Activated naive CD8-positive, alpha-beta T cell treated with anti-CD3 and anti-CD28 coated beads, Interleukin-2, amount 50 U/mL, for 24 hours (primary cell): ENCODE measurements at regions not wholly inside any gene's neighbourhood (a gene's known extent, or its start where the extent isn't known, plus 50 kb on each side); places are given as distances from the start of the nearest gene placed in this dataset.

Source experiments
- ATAC-seq: fragments of 150-1000 bp; cut with Tn5 transposase; one replicate; pipeline ENCODE4 v1.10.0; 2021
- DNase-seq: peaks from one replicate; pipeline ENCODE4 v3.0.0; 2021
- H3K27ac Mint-ChIP-seq: one replicate; pipeline ENCODE4 v1.8.0; 2021; ENCODE audit warnings: mild to moderate bottlenecking, mixed read lengths
- H3K27me3 Mint-ChIP-seq: one replicate; pipeline ENCODE4 v1.8.0; 2021; ENCODE audit warnings: mixed read lengths
- H3K36me3 Mint-ChIP-seq: one replicate; pipeline ENCODE4 v1.8.0; 2021; ENCODE audit warnings: low read depth, mixed read lengths
- H3K4me1 Mint-ChIP-seq: one replicate; pipeline ENCODE4 v1.8.0; 2021; ENCODE audit warnings: mixed read lengths
- H3K4me3 Mint-ChIP-seq: one replicate; pipeline ENCODE4 v1.8.0; 2021; ENCODE audit warnings: mild to moderate bottlenecking, moderate library complexity, mixed read lengths
- H3K9me3 Mint-ChIP-seq: one replicate; pipeline ENCODE4 v1.8.0; 2021; ENCODE audit warnings: mixed read lengths

DNA sequence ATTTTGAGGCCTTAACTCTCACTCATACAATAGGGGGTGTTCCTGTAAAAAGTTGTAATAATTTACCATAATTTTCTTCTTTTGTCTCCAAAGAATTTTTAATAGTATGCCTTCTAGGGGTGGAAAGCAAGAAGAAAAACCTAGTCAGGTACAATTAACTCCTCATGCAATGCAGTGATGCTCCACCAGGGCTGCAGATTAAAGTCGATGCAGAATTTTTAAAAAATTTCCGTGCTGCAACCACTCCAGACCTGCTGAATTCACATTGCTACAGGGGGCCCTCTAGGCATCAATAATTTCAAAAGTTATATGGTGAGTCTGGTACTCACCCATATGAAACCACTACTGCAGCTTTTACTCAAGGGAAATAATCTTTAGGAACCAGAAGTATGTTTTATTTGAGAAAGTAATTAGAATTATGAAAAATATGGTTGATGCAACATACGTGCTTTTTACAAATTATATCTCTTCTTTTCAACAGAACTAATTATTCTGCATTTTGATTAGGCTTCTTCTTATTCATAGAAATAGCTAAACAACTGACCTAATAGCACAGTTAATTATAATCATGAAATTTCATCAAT, 353.2 kb downstream of the BCAT1 start:
- H3K9me3 Mint-ChIP-seq: peaks cover 4% of the 10 kb centered on the region
- peaks cover 12% of the 10 kb centered on the region for H3K4me1 Mint-ChIP-seq
- no peak overlapping the region for H3K27ac Mint-ChIP-seq
- no peak for ATAC-seq
- H3K36me3 Mint-ChIP-seq: no peaks in the 10 kb centered on the region
- DNase-seq: no peak
- no peak overlapping the region for H3K4me3 Mint-ChIP-seq
- peaks cover 8% of the 10 kb centered on the region for H3K27me3 Mint-ChIP-seq

DNA sequence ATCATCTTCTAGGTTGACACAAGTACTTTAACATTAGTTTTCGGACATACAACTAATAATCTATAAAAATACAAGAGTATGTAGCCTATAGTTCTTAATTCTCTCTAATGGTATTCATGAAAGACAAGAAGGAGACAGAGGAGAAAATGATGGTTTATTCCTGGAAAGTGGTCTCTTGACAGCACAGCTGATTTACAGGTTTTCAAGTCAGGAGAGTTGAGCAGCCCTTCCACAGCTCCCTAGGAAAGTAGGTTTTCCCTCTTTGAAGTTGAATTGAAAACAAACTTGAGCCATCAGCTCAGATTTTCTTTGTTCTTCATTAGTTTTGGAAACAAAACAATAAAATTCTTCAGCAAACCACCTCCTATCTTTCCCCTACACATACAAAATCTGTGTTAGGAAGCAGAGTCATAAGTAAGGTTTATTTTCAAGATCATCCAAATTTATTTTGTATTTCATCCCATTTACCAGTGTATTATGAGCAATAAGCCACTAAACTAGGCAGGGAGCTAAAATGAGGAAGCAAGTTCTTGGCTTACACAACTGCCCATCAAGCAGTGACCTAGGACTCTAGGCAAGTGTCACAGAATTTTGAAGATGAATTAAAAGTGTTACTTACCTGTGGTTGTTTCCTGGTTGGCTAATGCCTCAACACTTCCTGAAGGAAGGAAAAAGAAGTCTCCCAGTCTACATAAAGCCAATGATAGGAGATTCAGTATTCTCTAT, 357.0 kb downstream of the BCAT1 start:
- ATAC-seq: no peak
- no peak for DNase-seq
- Mint-ChIP-seq H3K36me3 (no peaks in the 10 kb centered on the region), H3K4me3 (no peak overlapping the region), H3K27ac (no peak overlapping the region), H3K27me3 (peaks cover 8% of the 10 kb centered on the region), H3K9me3 (peaks cover 4% of the 10 kb centered on the region), H3K4me1 (no peaks in the 10 kb centered on the region)

DNA sequence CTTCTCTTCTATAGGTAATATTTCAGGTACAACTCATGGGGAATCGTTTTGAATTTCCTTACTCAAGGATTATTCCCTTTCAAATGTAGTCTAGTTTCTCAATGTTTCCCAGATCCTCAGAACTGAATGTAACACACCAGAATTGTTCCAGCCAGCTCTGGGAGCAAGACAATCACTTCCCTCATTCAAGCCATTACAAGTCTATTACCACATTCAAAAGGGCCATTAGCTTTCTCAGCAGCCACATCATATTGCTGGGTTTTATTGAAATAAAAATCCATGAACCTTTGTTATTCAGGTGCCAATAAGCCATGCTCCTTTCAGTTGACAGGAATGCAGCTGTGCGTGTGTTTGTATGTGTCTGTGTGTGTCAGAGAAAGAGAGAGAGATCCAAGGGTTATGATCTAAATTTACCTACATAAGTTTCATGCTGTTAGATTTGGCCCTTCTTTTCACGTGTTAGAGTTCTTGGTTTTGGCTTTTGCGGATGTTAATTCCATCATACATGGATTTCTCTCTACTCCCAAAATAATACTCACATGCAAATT, 357.7 kb downstream of the BCAT1 start:
- no peak overlapping the region for H3K27ac Mint-ChIP-seq

DNA sequence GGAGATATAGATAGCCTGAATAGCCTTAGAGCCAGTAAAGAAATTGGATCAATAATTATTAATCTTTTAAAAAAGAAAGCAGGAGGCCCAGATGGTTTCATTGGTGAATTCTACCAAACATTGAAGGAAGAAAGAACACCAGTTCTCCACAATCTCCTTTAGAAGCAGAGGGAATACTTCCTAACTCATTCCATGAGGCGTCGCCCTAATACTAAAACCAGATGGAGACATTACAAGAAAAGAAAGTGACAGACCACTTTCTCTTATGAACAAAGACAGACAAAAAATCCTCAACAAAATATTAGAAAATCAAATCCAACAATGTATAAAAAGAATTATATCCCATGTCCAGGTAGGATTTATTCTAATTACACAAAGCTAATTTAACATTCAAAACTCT, 362.6 kb downstream of the BCAT1 start:
- ATAC-seq: no peak
- no peaks in the 10 kb centered on the region for H3K4me1 Mint-ChIP-seq
- H3K36me3 Mint-ChIP-seq: no peaks in the 10 kb centered on the region
- H3K9me3 Mint-ChIP-seq: peaks cover 7% of the 10 kb centered on the region
- no peak overlapping the region for H3K4me3 Mint-ChIP-seq
- no peak overlapping the region for H3K27ac Mint-ChIP-seq
- H3K27me3 Mint-ChIP-seq: no peaks in the 10 kb centered on the region
- no peak for DNase-seq

More for the DNA sequence above, 357.7 kb downstream of the BCAT1 start:
- DNase-seq (no peak), ATAC-seq (no peak)
- H3K9me3 Mint-ChIP-seq: peaks cover 4% of the 10 kb centered on the region
- no peaks in the 10 kb centered on the region for H3K36me3 Mint-ChIP-seq
- H3K27me3 Mint-ChIP-seq: peaks cover 8% of the 10 kb centered on the region
- no peak overlapping the region for H3K4me3 Mint-ChIP-seq
- H3K4me1 Mint-ChIP-seq: no peaks in the 10 kb centered on the region

DNA sequence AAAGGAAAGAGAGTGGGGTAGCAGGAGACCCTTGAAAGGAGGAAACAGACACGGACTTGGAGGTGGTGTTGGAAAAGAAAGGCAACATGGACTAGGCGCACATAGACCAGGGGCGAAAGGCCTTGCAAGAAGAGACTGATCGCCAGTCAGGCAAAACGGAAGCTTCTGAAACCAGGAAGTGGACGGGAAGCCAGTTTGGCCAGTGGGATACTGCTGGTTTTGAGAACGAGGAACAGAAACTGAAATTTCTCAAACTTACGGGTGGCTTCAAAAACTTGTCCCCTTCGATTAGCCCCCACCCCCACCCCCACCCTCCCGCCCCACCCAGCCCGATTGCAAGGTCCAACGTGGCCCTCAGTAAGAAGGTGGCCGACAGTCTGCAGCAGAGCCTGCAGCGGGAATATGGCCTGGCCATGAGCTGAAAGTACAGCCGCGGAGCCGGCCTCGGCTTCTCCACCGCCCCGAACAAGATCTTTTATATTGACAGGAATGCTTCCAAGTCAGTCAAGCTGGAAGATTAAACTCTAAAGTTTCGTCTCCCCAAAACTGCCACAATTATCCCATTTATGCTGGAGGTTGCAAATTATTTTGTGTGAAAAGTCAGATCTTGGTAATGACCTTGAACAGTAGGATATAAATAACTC, 364.7 kb downstream of the BCAT1 start:
- no peak for ATAC-seq
- Mint-ChIP-seq H3K4me3 (no peak overlapping the region), H3K36me3 (no peaks in the 10 kb centered on the region), H3K4me1 (no peaks in the 10 kb centered on the region), H3K9me3 (peaks cover 18% of the 10 kb centered on the region), H3K27ac (no peak overlapping the region), H3K27me3 (peaks cover 2% of the 10 kb centered on the region)
- no peak for DNase-seq

DNA sequence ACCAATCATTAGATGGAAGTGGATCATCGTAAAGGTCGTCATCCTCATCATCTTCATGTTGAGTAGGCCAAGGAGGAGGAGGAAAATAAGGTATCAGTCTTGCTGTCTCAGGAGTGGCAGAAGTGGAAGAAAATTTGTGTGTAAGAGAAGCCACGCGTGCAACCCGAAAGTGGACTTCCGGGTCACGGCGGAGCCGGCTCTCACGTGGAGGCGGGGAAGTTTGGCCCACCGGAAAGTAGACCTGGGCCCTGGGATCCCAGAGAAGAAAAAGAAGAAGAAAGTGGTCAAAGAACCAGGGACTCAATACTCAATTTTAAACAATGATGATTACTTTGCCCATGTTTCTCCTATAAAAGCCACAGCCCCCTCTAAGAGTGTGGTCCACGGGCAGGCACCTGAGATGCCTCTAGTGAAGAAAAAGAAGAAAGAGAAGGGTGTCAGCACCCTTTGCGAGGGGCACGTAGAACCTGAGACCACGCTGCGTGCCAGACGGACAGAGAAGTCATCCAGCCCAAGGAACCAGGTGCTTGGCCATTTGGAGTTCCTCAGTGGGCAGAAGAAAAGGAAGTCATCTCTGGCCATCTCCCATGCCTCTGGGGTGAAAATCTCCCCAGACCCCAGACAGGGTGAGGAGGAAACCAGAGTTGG, 365.8 kb downstream of the BCAT1 start:
- Mint-ChIP-seq H3K4me1 (no peaks in the 10 kb centered on the region), H3K36me3 (no peaks in the 10 kb centered on the region), H3K4me3 (no peak overlapping the region), H3K27ac (no peak overlapping the region), H3K27me3 (peaks cover 2% of the 10 kb centered on the region), H3K9me3 (peaks cover 22% of the 10 kb centered on the region)
- DNase-seq (no peak), ATAC-seq (no peak)

DNA sequence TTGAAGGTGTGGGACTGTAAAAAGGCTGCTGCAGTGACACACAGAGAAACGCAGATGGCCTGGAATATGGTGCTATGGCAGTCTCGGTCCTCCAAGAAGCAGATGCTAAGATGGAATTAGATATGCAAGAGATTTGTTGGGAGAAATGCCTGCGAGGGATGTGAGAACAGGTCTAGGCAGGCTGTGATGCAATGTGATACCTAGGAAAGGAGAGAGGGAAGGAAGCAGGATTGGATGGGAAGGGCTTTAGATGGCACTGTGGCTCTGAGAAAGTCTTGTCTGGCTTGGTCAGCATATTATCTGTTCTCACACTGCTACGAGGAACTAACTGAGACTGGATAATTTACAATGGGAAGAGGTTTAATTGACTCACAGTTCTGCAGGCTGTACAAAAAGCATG, 374.4 kb downstream of the BCAT1 start:
- Mint-ChIP-seq H3K9me3 (peaks cover 10% of the 10 kb centered on the region), H3K4me3 (no peak overlapping the region), H3K27ac (no peak overlapping the region), H3K36me3 (no peaks in the 10 kb centered on the region), H3K27me3 (peaks cover 6% of the 10 kb centered on the region), H3K4me1 (no peaks in the 10 kb centered on the region)
- ATAC-seq (no peak), DNase-seq (no peak)

DNA sequence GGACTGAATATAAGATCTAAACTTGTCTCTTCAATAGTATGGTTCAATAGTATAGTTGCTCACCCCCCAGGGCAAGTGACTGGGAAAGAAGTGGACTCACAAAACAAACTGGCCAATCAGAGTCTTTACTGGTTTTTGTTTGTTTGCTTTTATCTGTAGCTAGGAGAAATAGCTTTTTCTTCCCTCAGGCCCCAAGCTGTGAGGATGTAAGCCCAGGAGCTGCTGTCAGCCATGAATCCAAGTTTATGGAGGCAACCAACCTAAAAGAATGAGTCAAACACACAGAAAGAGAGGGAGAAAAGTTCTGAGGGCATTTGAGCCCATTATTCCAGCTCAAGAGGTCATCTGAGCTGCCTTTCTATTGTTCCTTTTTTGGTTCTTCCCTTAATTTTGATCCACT, 375.3 kb downstream of the BCAT1 start:
- Mint-ChIP-seq H3K27me3 (peaks cover 6% of the 10 kb centered on the region), H3K36me3 (no peaks in the 10 kb centered on the region), H3K9me3 (peaks cover 3% of the 10 kb centered on the region), H3K27ac (no peak overlapping the region), H3K4me3 (no peak overlapping the region), H3K4me1 (no peaks in the 10 kb centered on the region)
- ATAC-seq: no peak
- DNase-seq: no peak

DNA sequence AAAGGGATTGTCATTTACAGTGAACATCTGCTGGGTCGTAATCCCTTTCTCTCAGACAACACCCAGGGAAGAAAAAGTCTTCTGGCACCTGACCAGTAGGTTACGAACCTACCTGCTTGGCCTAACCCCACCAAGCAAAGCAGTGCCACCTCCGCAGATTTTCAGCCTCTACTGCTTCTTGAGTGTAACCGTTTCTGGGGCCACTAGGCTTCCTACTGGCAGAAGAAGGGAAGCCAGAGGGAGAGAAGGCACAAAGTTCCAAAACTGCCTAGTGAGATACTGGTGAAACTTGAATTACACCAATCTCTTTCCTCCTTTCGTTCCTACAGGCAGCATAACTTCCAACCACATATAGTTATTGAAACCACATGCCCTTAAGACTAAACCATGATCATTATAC, 383.6 kb downstream of the BCAT1 start:
- Mint-ChIP-seq H3K27ac (no peak overlapping the region), H3K27me3 (peaks cover 43% of the 10 kb centered on the region)

DNA sequence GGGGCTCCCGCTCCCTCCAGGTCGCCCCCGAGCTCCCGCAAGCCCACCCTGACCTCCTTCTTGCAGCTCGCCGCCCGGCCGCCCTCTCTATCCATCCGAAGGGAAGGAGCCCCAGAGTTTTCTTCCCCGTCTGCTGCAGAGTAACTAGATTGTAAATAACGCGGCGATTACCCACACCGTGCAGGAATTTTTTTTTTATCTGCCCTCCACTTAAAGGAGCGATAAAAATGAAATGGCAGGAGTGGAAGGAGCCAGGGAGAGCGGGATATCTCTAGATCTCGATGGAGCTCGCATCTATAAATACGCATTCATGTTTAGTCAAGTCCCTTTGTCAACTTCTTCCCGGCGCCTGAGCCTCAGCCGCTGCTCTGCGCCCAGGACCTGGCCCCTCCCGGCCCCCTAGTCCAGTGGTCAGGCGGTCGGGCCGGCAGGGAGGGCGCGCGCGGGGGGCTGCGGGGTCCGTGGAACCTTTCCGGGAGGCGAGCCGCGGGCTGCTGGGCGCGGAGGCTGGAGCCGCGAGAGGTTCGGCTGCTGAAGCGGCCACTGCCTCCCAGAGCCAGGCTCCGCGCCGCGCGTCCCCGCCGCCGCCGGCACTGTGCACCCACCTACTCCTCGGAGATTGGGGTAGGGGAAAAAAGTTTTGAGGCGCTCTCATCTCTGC, 386.0 kb downstream of the BCAT1 start:
- H3K27me3 Mint-ChIP-seq: peaks cover 57% of the 10 kb centered on the region
- peaks cover 15% of the 10 kb centered on the region for H3K4me1 Mint-ChIP-seq
- H3K9me3 Mint-ChIP-seq: no peaks in the 10 kb centered on the region
- DNase-seq (peak; percentile 6), ATAC-seq (no peak)
- peak overlapping the region; percentile 79 for H3K4me3 Mint-ChIP-seq
- H3K27ac Mint-ChIP-seq: no peak overlapping the region
- H3K36me3 Mint-ChIP-seq: no peaks in the 10 kb centered on the region

More for the DNA sequence above, 383.6 kb downstream of the BCAT1 start:
- Mint-ChIP-seq H3K9me3 (no peaks in the 10 kb centered on the region), H3K4me1 (peaks cover 15% of the 10 kb centered on the region), H3K4me3 (no peak overlapping the region), H3K36me3 (no peaks in the 10 kb centered on the region)
- ATAC-seq (no peak), DNase-seq (no peak)

DNA sequence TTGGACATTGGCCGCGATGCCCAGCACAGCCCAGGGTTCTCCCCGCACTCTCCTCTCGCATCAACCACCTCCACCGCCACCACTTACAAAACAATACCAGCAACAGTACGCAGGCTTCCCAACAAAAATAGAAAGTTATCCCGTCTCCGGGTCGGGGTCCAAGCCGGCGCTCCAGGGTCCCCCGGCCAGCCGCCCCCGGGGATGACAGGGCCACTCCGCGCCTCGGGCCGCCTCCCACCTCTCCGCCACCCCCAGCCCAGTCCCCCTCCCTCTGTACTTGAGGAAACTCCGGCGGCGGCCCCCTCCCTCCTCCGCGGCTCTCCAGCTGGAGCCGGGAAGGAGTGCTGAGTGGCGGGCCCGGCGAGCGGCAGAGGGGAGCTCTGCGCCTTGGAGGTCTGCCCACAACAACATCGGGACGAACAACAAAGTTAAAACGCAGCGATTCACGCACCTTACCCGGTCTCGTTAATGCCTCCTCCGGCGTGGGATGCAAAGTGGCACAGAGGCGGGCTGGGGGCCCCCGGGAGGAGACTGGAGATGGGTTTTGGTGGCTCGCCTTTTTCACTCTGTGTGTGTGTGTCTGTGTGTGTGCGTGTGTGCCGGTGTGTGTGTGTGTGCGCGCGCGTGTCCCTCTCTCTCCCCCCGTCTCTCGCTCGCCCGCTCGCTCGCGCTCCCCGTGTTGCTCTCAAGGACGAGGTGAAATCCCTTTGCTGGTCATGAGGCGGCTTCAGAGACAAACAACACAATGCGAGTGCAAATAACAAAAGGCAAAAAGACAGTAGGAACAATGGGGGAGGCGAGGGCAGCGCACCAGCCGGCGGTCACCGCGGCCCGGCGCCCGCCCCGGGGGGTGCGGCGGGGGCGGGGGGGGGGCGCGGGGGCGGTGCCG, 386.8 kb downstream of the BCAT1 start:
- Mint-ChIP-seq H3K27ac (no peak overlapping the region), H3K36me3 (no peaks in the 10 kb centered on the region), H3K4me1 (peaks cover 15% of the 10 kb centered on the region), H3K27me3 (peaks cover 59% of the 10 kb centered on the region), H3K9me3 (no peaks in the 10 kb centered on the region), H3K4me3 (peak overlapping the region; percentile 79)
- ATAC-seq (peak; percentile 43), DNase-seq (peak; percentile 14)

DNA sequence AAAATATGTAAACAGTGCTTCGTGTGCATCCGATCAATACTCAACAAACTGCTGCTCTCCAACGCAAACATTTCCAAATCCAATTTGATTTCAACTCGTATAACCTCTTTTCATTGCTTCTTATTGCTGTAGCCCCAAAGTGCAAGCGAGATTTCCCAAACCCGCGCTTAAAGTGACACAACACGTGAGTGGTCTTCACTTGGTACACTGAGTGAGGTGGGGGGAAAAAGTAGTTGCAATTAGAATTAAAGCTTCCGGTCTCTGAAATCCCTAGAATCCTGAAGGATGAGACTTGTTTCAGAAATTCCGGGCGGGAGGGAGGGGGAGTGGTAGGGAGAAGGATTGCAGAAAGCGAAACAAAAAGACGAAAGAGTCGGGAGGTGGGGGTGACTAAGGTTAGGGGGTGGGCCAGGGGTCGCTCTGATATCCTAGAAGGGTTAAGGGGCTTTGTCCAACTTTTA, 387.5 kb downstream of the BCAT1 start:
- peaks cover 59% of the 10 kb centered on the region for H3K27me3 Mint-ChIP-seq
- ATAC-seq (no peak), DNase-seq (no peak)
- H3K27ac Mint-ChIP-seq: no peak overlapping the region
- H3K4me3 Mint-ChIP-seq: peak overlapping the region; percentile 79
- peaks cover 15% of the 10 kb centered on the region for H3K4me1 Mint-ChIP-seq
- no peaks in the 10 kb centered on the region for H3K36me3 Mint-ChIP-seq
- H3K9me3 Mint-ChIP-seq: no peaks in the 10 kb centered on the region

DNA sequence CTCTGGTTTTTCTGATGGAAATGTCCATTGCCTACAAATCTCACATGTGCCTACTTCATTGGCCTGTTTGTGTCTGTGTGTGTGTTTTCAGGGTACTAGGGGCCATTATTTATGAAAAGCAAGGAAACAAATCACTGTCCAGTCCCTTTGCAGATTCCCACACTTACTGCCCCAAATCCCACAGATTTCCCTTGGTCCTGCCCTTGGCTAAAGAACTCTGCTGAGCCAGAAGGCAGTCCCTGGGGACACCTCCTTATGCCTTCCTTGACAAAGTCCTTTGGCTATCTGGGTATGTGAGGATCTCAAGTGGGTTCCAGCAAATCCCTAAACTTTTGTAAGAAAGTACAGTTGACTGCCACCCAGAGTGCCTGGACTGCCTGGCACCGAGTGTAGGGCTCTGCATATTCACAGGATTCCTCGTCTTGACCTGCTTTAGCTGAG, 388.1 kb downstream of the BCAT1 start:
- ATAC-seq: no peak
- Mint-ChIP-seq H3K27ac (peak overlapping the region; percentile 79), H3K4me3 (peak overlapping the region; percentile 79), H3K27me3 (peaks cover 59% of the 10 kb centered on the region), H3K4me1 (peaks cover 15% of the 10 kb centered on the region), H3K9me3 (no peaks in the 10 kb centered on the region), H3K36me3 (no peaks in the 10 kb centered on the region)
- no peak for DNase-seq
